ENCODE measurements at regions not wholly inside any gene's neighbourhood (a gene's known extent, or its start where the extent isn't known, plus 50 kb on each side); places are given as distances from the start of the nearest gene placed in this dataset.

DNA sequence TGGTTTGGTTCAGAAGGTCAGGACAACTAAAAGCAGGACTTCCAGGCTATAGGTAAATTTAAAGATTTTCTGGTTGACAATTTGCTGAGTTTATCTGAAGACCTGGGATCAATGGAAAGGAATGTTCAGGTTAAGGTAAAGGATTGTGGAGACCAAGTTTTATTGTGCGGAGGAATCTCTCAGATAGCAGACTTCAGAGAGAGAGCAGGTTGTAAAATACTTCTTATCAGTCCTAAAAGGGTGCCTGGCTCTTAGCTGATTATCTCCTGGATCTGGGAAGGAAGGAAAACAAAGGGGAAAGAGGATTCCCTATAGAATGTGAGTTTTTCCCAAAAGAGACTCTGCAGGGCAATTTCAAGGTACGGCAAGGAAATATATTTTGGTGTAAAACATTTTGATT is 851.5 kb downstream of the DACH1 start:
- TF ChIP-seq POLR2A (IDR thresholded peaks at IDR 0.05; ENCODE audit: extremely low read depth, insufficient read length), result no peak
- no peak for TF ChIP-seq MAX (IDR thresholded peaks at IDR 0.05; ENCODE audit: low read depth, low read length)
- TF ChIP-seq MYC (IDR thresholded peaks at IDR 0.05; ENCODE audit: low read depth, low read length), result no peak
- TF ChIP-seq, protein P1, sequence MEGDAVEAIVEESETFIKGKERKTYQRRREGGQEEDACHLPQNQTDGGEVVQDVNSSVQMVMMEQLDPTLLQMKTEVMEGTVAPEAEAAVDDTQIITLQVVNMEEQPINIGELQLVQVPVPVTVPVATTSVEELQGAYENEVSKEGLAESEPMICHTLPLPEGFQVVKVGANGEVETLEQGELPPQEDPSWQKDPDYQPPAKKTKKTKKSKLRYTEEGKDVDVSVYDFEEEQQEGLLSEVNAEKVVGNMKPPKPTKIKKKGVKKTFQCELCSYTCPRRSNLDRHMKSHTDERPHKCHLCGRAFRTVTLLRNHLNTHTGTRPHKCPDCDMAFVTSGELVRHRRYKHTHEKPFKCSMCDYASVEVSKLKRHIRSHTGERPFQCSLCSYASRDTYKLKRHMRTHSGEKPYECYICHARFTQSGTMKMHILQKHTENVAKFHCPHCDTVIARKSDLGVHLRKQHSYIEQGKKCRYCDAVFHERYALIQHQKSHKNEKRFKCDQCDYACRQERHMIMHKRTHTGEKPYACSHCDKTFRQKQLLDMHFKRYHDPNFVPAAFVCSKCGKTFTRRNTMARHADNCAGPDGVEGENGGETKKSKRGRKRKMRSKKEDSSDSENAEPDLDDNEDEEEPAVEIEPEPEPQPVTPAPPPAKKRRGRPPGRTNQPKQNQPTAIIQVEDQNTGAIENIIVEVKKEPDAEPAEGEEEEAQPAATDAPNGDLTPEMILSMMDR (IDR thresholded peaks at IDR 0.05; ENCODE audit: low read depth, low read length), result no peak

All from NB4 (cell line).